ENCODE measurements at regions not wholly inside any gene's neighbourhood (a gene's known extent, or its start where the extent isn't known, plus 50 kb on each side); places are given as distances from the start of the nearest gene placed in this dataset.

DNA sequence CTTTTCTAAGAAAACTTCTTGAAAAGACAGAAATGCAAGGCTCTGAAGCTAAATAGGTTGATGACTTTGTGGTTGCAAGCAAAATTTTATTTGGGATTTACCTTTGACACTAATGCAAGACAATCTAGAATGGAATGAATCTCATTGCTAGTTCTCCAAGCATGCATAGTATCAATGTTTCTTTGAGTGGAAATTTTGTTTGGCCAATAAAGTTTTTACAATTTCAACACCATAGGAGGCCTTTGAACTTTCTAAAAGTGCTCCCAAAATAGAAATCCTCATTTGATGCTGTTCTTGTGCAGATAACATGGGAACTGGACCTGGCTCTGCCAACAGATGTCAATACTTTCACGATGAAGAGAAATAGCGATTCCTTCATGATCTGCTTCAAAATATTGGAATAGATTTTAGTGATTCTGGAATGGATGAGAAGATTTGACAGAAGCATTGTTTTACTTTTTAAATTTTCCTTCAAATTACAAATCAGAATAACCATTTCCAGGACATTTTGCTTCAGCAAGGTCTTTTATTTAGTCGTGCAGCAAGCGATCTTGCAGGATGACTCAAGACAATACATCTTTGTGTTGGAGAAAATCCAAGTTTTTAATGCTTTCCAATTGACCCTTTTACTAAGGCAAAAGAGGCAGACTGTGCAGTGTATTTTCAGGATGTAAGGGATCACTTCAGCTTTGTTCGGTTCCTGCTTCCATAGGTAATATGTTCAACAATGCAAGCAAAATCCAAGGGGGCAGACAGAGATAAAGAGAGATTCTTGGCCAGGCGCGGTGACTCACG is 51.7 kb upstream of the OTUD4 start:
- DNase-seq: no peak

DNA sequence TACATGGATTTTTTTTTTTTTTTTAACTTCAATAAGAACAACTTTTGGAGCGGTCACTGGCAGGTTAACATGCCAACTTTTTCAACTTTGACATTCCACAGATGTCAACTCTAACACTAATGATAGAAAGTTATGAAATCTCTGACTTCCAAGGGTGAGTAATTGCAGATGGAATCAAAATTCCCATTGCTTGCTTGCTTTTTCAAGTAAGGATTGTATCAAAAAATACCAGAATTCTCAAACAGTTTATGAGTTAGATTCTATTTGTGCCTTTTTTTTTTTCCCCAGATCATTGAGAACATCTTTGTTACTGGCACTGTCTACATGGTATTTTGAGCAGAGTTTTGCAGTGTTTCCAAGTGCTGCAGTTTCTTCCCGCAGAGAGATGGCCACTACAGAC is 50.3 kb upstream of the OTUD4 start:
- no peak for DNase-seq

All from activated effector memory CD4-positive, alpha-beta T cell treated with anti-CD3 and anti-CD28 coated beads, Interleukin-2, amount 50 U/mL, for 16 hours (primary cell).